BJ (cell line): ENCODE measurements at regions not wholly inside any gene's neighbourhood (a gene's known extent, or its start where the extent isn't known, plus 50 kb on each side); places are given as distances from the start of the nearest gene placed in this dataset.

Source experiments
- CTCF ChIA-PET: fragments of 350-600 bp; formaldehyde crosslinking; extraction: SDS; loops from one replicate; lab custom pipeline; 2021; ENCODE audit warnings: antibody characterized with exemption, inconsistent platforms; lab: Yijun Ruan, JAX
- POLR2A ChIA-PET: fragments of 300-600 bp; sonication (Branson Sonifier 250); formaldehyde crosslinking; extraction: SDS; loops from one replicate; lab custom pipeline; 2021; ENCODE audit warnings: antibody characterized with exemption; lab: Charles Lee
- DNase-seq: peaks from one replicate; pipeline ENCODE4 v3.0.0-alpha.2; 2011; ENCODE audit warnings: low read depth
- H3K27me3 ChIP-seq: 2 replicates; pipeline ENCODE4 v1.6.0; 2011; ENCODE audit warnings: low read length; ENCODE audit not compliant: control insufficient read depth, insufficient read depth
- H3K36me3 ChIP-seq: 2 replicates; pipeline ENCODE4 v1.5.1; 2011; ENCODE audit warnings: low read length; ENCODE audit not compliant: control insufficient read depth, insufficient read depth
- H3K4me3 ChIP-seq: 2 replicates; pipeline ENCODE4 v1.5.1; 2011; ENCODE audit warnings: low read depth, mild to moderate bottlenecking, control low read depth, low read length
- TF ChIP-seq, protein P1 (sequence below): IDR thresholded peaks from 2 replicates; pipeline ENCODE4 v1.5.1; 2011; ENCODE audit warnings: low read depth, mild to moderate bottlenecking, control low read depth, inconsistent platforms, low read length, moderate library complexity; ENCODE audit not compliant: insufficient read depth

- ChIA-PET CTCF (no interaction called here), POLR2A (interaction anchor here (0.6 to 0.9 kb wide), 6 partner anchors 18 to 284 kb away, joined by 3 to 5 read pairs (median 3); no protein-coding TSS in a partner anchor)
- DNase-seq = no peak
- Histone ChIP-seq H3K27me3 (no peaks in the 10 kb centered on the region), H3K4me3 (no peak overlapping the region), H3K36me3 (no peaks in the 10 kb centered on the region)
- TF ChIP-seq, protein P1, sequence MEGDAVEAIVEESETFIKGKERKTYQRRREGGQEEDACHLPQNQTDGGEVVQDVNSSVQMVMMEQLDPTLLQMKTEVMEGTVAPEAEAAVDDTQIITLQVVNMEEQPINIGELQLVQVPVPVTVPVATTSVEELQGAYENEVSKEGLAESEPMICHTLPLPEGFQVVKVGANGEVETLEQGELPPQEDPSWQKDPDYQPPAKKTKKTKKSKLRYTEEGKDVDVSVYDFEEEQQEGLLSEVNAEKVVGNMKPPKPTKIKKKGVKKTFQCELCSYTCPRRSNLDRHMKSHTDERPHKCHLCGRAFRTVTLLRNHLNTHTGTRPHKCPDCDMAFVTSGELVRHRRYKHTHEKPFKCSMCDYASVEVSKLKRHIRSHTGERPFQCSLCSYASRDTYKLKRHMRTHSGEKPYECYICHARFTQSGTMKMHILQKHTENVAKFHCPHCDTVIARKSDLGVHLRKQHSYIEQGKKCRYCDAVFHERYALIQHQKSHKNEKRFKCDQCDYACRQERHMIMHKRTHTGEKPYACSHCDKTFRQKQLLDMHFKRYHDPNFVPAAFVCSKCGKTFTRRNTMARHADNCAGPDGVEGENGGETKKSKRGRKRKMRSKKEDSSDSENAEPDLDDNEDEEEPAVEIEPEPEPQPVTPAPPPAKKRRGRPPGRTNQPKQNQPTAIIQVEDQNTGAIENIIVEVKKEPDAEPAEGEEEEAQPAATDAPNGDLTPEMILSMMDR = no peak
Observed at GRCh38 chr15:39298271-39298962, 282.5 kb upstream of the THBS1 start.

DNA sequence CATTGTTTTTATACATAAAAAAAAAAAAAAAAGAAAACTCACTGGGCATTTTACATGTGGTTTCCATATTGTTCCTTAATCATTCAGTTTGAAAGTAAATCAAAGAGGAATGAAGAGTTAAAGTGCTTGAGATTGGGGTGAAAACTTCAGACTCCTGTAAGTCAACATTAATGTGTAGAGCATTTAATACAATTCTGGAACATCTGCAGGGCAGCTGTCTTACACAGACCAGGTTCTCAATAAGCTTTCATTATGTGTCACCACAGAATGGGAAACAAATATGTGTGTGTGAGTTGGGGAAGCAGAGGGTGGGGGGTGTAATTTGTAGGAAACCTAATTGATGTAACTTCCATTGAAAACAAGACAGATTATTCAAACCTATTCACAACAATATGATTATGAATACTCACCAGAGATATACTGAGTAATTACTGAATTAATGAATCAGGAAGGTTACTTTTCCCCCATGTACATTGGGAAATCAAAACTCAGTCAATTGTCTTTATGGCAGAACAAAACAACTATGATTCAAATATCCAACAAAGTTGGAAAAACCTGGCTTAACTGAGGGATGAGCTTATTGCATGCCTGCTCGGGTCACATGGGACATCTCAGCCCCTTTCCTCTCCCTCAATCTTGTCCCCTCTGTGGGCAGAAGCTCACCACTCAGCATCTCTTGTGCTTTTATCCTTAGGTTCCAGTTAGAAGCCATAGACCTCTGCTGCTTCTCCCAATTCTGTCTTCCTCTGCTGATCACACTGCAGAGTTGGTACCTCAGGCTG, 281.2 kb upstream of the THBS1 start:
- ChIA-PET POLR2A (interaction anchor here (1.5 to 2.9 kb wide), 2 partner anchors 173 to 281 kb away, joined by 5 to 14 read pairs; partner anchors contain the start of gene THBS1), CTCF (interaction anchor here (0.5 to 0.8 kb wide), 2 partner anchors 175 to 281 kb away, joined by 3 to 4 read pairs; partner anchors contain the start of gene THBS1)
- no peak for DNase-seq

DNA sequence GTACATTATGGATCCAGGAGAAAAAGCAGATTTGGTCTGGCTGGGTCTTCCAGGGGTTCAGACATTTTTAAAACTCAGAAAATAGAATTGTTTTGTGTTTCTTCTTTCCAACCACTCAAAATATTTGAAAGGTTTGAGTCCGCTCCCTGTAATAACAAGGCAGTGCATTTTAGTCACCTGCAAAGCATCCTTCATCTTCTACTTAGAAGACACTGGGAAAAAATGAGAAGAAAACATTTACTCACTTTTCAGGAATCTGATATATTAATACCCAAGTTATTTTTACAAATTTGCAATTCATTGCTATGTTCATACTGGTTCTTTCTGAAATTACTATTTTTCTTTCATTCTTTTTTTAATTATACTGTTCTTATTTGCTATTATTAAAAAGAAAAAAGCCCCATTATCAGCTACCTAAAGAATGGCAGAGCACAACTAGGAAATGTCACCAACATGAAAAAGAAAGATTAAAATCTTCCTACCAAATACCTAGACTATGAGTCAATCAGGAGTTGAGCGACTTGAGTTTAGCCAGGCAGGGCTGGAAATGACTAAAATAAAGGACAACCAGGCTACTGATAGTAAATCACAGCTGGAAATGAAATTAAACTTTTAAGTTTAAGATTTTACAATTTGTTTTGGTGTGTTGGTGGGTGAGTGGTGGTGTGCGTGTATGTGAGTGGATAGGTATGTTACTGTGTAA, 280.3 kb upstream of the THBS1 start:
- no peak for DNase-seq
- TF ChIP-seq, protein P1 = no peak
- H3K27me3 ChIP-seq = no peaks in the 10 kb centered on the region
- H3K4me3 ChIP-seq = no peak overlapping the region
- ChIA-PET CTCF (interaction anchor here (0.8 to 1.1 kb wide), 2 partner anchors 107 to 280 kb away, joined by 3 to 4 read pairs; partner anchors contain the start of gene THBS1), POLR2A (interaction anchor here (0.5 to 2.9 kb wide), 9 partner anchors 36 to 280 kb away, joined by 3 to 14 read pairs (median 4); partner anchors contain the start of gene THBS1)
- no peaks in the 10 kb centered on the region for H3K36me3 ChIP-seq

More for the DNA sequence above, 281.2 kb upstream of the THBS1 start:
- H3K36me3 ChIP-seq = no peaks in the 10 kb centered on the region
- TF ChIP-seq, protein P1 = no peak
- H3K4me3 ChIP-seq = no peak overlapping the region
- no peaks in the 10 kb centered on the region for H3K27me3 ChIP-seq

GRCh38 chr15:39301589-39301999, 279.3 kb upstream of the THBS1 start:
- TF ChIP-seq, protein P1 = no peak
- Histone ChIP-seq H3K36me3 (no peaks in the 10 kb centered on the region), H3K27me3 (no peaks in the 10 kb centered on the region), H3K4me3 (no peak overlapping the region)
- ChIA-PET POLR2A (interaction anchor here (0.5 to 2.9 kb wide), 13 partner anchors 18 to 279 kb away, joined by 3 to 25 read pairs (median 5); partner anchors contain the start of gene THBS1), CTCF (interaction anchor here (1.1 to 4.0 kb wide), 2 partner anchors 108 to 129 kb away, joined by 3 to 15 read pairs; no protein-coding TSS in a partner anchor)
- peak; percentile 88 for DNase-seq
